Amniotic stem cell (primary cell): ENCODE measurements at regions not wholly inside any gene's neighbourhood (a gene's known extent, or its start where the extent isn't known, plus 50 kb on each side); places are given as distances from the start of the nearest gene placed in this dataset.

Source experiments
- DNase-seq: peaks from one replicate; lab custom pipeline; 2025; lab: John Stamatoyannopoulos, UW

DNA sequence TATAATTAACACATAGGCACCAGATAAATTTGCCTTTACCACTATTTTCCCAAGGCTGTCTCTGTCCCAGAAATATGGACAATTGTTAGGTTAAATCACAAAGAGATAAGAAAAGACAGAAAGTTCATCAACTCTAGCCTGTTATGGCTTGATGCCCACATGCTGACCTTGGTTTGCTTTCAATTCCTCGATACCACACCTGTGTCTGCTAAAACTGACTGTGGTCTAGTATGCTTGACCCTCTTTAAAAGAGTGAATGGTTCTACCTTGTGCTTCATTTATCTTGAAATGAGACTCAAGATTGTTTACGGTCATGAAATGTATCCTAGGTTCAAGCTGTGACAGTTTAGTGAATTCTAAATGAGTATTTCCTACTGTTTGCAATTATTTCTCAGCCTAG lies 909.0 kb upstream of the LRRTM1 start:
- no peak for DNase-seq

DNA sequence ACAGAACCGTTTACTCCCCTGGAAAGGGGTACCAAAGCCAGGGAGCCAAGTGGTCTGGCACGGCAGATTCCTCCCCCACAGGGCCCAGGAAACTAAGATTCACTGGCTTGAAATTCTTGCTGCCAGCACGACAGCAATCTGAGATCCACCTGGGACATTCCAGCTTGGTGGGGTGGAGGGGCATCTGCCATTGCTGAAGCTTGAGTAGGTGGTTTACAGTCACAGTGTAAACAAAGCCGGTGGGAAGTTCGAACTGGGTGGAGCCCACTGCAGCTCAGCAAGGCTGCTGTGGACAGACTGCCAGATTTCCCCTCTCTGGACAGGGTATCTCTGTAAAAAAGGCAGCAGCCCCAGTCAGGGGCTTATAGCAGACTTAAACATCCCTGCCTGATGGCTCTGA lies 901.7 kb upstream of the LRRTM1 start:
- DNase-seq, result no peak

DNA sequence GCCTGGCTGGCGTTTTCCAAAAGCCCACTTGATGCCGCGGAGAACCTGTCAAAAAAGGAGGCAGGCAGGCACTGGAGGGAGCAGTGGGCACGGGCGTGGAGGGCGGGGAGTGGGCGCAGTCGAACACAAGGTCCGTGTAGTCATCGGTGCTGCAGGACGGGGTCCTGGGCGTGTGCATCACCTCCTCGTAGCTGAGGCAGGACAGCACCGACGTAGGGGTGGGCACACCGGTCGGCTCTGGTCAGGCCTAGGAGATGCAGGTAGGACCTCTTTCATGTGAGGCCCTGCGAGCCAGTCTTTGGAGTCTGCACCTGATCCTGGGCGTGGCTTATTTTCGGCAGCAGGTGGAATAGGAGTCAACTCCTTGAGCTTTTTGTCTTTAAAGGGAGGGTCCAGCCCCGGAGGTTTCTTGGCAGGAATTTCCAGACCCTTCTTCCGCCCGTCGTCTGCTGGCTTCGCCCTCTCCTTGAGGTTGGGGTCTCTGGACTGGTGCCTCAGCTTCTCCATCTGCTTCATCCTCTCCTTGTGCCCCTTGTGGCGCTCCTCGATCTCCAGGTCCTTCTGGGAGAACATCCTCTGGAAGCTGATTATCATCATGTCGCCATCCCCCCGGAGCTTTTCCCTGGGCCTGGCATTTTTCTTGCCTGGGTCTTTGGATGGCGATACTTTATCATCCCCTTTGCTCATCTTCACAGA lies 892.5 kb upstream of the LRRTM1 start:
- no peak for DNase-seq

DNA sequence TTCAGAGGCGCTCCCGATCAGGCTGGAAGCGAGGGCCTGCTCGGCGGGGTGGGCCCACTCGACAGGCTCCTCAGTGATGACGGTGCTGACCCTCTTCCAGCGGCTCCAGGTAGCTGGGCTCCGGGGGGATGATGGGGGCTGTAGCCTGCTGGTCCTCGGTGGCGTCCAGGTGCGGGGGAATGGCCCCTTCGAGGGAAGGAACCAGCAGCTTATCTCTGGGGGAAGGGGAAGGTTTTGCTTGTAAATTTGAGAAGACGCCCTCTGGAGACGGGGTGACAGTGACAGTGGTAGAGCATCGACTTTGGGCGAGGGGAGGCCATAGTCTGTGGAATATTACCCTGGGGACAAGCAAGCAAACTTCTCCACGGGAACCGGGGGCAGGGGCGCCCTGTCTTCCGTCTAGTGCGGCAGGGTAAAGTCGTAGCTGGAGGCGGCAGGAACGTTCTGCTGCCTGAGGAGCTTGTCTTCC lies 891.9 kb upstream of the LRRTM1 start:
- DNase-seq, result no peak

DNA sequence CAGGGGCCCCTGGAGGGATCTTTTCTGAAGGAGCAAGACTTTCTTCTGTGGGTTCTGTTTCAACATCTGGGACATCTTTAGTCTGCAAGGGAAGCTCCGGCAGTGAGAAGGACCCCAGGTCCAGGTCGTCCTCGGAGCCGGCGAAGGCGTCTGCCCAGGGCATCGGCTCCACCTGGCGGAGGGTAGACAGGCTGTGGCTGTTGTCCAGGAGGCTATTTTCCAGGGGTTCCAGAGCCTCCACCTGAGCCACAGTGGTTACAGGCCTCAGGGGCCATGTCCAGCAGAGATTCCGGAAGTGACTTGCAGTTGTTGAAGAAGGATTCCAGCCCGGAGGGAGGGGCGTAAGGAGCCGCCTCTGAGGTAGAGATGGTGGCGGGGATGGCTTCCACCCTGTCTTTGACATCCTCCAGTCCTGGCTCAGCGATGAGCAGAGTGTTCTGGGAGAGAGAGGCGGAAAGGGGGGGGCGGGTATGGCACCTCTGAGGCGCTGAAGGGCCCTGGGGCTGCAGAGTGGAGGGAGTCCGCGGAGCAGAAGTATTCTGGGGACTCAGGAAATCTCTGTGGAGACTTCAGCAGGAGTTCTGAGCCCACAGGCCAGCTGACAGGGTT lies 891.3 kb upstream of the LRRTM1 start:
- no peak for DNase-seq

DNA sequence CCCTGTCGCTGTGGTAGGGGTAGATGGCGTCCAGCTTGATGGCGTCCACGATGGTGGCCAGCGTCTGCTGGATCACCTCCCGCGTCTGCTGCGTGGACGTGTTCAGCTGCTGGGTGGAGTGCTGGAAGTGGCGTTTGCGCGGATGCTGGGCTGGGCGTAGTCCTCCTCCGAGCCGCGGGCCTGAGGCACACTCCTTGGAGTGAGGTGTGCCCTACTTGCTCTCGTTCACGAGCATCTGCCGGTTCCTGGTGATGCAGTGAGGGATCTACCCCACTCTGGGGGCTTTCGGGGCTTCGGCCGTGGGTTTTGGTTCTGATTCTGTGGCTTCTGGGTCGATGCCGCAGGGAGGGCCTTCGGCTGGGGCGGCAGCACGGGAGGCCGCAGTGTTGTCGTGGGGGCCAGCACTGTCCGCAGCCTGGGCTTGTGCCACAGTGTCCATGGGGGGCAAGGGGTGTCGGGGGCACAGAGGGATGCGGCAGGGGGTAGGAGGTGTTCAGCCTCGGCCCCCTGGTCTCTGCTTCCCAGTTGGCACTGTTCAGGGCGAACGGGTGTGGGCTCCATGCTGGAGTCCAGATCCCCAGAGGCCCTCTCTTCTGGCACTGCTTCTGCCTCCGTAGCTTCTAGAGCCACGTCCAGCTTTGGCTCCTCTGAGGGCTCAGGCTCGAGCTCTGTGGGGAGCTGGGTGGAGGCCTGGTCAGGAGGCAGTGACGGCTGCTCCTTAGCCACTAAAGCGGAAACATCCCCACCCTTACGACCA lies 890.6 kb upstream of the LRRTM1 start:
- DNase-seq, result no peak

DNA sequence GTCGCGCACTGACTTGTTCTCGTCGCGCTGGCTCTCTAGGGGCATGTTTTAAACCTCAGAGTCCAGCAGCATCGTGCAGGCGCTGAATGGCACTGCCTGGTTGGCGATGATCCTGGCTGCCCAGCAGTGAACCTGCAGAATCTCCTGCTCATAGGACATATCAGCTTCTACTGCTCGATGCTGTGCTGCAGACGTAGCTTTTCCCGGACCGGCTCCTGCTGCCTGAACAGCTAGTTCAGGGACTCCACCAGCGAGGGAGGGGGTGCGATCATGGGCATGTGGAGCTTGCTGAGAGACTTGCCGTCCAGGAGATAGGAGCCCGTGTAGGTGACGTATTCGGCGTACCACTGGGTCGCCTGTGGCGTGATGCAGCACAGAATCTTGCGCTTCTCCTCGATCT lies 890.0 kb upstream of the LRRTM1 start:
- no peak for DNase-seq

DNA sequence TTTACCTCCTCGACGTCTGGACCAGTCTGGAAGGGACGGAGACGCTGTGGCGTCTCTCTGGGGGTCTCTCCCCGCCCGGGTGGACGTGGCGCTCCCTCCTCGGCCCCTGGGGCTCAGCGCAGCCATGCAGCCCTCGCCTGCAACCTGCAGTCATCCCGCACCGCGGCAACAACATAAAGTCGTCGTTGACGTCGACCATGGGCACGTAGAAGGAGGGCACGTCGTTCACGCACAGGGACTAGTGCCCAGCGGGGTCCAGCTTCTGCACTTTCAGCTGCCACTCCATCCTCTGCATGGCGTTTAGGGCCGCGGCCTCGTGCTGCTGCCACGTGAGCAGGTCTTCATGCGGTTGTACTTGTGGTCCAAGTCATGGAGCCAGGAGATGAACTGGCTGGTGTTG lies 889.6 kb upstream of the LRRTM1 start:
- DNase-seq, result no peak

DNA sequence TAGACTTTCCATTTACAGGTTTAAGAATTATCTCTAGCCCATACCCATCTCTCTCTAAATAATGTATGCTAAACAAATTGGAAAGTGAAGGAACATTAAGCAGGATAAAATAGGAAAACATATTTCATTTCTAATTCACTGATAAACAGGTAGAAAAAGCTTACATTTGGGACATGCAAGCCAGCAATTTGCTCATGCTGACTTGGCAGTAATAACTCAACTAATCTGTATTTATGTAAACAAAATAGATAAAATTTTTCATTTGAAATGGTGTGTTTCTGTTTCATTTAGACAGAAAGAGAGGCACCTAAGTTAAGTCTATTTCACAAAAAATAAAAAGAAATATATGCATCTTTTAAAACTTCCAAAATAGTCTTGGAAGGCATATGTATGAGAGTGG lies 877.3 kb upstream of the LRRTM1 start:
- DNase-seq, result no peak

DNA sequence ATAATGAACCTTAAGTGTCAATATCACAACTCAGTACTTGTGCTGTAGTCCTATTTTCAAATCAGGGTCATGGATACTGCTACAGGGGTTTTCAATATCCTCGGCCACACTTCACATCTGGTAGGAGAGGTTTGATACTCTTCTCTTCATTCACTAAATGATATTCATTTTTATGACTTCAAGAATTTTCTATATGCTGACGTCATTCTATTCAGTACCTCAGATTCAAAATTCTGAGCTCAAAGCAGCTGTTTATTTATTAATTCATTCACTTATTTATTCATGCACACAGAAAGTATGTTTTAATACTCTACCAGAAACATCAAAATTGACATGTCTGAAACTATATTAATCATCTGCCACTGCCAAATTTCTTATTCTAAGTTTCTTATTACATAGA lies 866.9 kb upstream of the LRRTM1 start:
- no peak for DNase-seq

DNA sequence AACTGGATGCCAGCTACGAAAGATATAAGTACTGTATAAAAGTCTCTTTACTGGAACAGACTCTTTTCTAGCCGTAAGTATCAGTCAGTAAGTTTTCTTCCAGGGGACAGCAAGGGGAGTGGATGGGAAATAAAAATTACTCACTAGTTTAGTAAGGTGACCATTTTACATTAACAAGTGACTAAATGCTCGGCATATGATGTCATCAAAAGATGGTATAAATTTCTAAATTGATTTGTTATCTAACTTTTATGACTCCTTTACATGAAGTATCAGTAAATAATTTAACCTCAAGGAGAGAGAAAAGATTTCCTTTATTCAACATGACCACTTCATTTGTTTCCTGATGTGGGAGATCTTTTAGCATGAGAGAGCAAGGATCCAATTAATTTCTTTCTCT lies 859.0 kb upstream of the LRRTM1 start:
- DNase-seq, result no peak

DNA sequence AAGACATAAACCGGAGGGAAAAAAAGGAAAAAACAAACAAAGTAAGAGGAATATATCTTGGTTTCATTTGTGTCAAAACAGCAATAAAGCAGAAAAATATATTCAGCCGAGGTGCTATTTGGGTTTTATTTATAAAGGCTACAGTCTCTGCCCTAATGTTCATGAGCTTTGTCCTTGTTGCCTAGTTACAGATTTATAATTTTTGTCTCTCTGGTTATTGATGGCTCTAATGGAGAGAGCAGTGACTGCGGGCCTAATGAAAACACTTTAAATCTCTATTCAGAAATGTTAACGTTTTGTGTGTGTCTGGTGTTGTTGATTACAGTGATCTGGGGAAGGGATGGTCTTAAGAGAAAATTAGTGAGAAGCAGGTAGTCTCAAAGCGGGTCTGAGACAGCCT lies 854.0 kb upstream of the LRRTM1 start:
- no peak for DNase-seq

DNA sequence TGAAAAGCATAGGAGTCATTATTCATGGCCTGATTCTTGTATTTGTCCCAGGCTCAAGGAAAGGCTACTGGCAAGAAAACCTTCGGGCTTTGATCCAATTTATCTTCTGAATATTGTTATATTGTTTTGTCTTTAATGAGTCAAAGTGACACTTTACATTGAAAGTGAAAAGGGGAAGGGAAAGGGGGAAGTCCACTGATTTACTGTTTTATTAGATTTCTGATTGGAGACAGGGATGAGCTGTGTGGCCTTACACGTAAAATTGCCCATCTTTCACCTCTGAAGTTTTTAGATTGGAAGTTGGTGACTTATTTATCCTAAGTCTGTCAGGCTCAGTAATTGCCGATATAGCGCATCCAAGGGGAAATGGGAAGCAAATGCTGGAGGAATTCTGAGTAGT lies 843.8 kb upstream of the LRRTM1 start:
- no peak for DNase-seq

DNA sequence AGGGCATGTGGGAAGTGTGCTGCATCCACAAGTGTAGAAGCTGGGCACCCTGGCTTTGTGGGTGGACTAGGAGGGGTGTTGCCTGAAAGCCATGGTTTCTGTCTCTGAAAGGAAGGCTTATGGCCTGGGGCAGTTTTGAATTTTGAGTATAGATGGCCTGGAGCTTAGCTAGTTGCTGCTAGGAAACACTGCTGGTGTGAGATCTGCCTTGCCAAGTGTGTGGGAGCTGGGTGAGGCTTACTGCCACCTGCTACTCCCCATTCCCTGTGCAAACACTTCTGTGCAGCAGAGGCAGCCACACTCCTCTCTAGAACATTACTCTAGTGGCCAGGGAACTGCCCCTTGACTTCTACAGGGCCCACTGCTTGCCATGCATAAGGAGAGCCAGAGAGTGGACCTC lies 831.7 kb upstream of the LRRTM1 start:
- DNase-seq, result no peak

DNA sequence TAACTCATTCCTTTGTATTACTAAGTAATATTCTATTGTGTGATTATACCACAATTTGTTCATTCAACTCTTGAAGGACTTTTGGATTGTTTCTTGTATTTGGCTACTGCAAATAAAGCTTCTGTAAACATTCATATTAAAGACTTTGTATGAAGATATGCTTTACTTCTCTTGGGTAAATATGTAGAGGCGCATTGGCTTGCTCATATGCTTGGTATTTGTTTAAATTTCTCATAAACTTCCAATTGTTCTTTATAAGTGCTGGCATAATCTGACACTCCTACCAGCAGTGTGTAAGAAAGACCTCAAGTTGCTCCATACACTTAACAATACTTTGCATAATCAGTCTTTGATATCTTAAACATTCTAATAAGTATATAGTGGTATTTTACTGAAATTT lies 792.8 kb upstream of the LRRTM1 start:
- DNase-seq, result no peak

DNA sequence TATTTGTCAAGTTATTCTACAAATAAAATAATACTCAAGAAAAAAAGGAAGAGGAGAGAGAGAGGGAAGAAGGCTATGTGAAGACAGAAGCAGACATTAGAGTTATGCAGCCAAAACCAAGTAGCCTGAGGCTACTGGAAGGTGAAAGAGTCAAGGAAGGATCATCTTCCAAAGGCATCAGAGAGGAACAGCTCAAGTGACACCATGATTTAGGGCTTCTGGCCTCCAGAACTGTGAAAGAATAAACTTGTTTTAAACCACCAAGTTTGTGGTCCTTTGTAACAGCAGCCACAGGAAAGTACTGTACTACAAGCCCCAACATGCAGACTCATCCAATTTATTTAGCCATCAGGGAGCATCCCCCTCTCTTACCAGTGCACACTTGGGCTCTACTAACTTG lies 788.5 kb upstream of the LRRTM1 start:
- DNase-seq, result no peak

DNA sequence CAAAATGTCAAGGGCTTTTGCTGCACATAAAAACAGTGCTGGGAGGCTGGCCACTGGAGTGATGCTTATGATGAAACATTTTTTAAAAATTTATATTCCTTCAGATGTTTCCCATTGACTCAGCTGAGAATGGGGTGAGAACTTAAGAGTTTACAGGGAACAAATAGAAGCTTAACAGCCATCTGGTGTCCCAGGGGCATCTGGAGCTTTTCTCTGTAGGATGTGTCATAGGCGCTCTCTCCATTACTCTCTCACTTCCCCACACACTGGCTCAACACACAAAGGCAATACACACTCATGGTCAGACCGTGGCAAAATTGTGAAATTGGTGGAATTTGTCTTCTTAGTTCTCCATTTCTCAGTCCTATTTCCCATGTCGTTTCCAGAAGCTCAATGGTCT lies 783.1 kb upstream of the LRRTM1 start:
- DNase-seq, result no peak

DNA sequence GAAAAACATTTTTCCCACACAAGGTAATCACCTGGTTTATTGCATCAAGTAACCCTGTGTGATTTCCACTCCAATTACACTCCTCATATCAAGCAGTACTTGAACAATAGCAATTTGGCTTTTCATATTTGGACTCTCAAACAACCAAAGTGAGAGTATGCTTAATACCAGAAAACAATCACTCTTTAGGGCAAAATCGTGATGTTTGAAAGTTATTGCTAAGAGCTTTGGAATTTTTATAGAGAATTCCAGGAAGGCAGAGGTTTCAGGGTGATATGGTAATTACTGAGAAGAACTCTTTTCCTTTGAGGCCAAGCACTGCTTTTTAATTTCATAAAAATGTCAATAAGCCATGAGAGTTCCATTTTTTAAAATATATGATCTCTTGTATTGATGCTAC lies 779.5 kb upstream of the LRRTM1 start:
- DNase-seq, result no peak

DNA sequence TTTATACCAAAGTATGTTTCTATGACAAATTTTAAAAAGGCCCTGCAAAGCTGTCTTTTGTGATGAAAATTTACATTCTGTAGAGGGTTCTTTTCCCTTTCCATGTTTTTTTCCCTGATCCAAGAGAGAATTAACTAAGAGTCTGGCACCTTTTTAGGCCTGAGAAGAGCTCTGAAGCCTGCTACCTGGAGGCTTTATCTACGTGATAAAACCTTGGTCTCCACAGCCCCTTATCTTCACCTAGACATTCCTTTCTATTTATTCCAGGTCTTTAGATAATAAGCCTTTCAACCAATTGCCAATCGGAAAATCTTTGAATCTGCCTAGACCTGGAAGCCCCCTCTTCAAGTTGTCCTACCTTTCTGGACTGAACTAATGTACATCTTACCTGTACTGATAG lies 774.1 kb upstream of the LRRTM1 start:
- DNase-seq, result no peak

DNA sequence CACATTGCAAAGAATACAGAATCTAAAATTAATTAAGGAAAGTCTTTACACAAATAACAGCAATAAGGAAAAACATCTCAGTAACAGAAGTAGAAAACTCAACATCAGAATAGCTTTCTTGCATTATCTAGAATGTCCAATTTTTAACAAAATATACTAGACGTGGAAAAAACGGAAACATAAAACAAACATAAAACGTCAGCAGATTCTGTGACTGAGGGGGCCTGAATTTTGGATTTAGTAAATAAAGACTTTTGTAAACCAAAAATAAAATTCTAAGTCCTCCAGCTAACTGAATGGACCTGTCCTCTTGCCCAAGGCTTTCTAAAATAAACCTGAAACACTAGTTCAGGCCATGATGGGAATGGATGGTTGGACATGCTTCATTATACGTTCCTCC lies 773.5 kb upstream of the LRRTM1 start:
- no peak for DNase-seq

DNA sequence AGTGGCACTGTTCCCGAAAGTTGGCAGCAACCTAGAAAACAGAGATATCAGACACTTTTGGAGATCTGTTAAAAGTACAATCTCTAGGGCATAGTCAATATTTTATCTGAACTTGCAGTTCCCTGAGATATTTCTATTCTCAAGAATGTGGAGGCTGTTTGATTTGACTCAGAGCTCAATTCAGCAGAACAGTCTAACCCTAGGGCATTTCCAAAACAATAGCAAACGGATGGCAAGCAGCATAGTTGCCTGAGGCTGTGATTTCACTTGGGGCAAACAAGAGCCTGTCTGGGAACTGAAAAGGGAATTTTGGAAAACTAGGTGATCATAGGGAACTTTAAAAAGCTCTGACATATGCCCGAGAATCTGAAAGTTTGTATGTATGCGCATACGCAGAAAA lies 772.8 kb upstream of the LRRTM1 start:
- no peak for DNase-seq

DNA sequence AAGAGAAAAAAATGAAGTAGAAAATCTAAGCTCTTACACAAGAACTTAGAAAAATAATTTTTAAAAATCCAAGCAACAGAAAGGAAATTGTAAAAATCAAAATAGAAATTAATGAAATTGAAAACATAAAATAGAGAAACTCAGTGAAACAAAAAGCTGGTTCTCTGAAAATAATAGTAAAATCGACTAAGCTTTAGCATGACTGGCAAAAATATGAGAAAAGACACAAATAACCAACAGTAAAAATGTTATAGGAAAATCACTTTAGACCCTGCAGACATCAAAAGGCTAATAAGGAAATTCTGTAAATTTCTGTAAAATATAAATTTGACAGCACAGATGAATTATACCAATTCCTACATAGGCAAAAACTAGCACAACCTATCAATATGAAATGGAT lies 768.9 kb upstream of the LRRTM1 start:
- DNase-seq, result no peak

DNA sequence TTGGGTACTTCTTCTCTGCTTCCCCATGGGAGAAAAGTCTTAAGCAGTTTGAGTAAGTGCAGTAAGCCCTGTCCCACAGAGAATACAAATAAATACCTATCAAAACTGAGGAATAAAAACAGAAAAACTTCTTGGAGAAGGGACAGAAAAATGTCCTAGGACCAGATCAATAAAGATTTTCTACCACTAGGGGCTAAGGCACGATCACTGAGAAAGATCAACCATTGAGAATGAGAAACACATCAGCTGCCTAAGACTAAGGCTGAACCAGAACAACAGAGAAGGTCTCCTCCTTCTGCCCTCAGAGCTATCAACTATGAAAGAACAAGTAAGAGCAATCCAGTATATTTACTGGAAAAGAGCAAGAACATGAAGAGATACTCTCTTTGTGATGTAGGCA lies 763.6 kb upstream of the LRRTM1 start:
- no peak for DNase-seq

DNA sequence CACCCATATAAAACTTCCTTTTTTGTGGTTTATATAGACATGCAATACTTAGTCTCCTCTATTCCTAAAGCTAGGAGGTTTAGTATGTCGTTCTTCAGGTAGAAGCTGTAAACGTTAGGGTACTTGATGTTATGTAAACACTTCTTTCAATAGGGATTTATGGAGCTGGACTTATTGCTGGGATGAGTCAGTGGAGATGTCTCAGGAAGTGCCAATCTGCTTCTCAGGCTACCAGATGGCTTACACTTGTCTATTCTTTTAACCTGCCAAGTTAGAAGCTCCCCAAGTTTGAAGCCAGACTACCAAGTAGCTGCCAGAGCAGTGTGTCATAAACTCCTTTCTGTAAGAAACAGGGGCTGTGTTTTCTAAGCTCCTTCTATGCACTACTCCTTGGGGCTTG lies 756.5 kb upstream of the LRRTM1 start:
- no peak for DNase-seq
